DND-41 (cell line): ENCODE measurements at regions not wholly inside any gene's neighbourhood (a gene's known extent, or its start where the extent isn't known, plus 50 kb on each side); places are given as distances from the start of the nearest gene placed in this dataset.

Source experiments
- CTCF ChIP-seq: IDR thresholded peaks from 2 replicates; pipeline ENCODE4 v1.5.1; 2012; ENCODE audit warnings: borderline replicate concordance, low read length, moderate library complexity, mild to moderate bottlenecking; ENCODE audit not compliant: poor library complexity, severe bottlenecking; ENCODE audit errors: extremely low read depth
- EZH2 ChIP-seq: IDR thresholded peaks from 3 replicates; pipeline ENCODE4 v1.6.1; 2012; ENCODE audit warnings: borderline replicate concordance, low read depth, mild to moderate bottlenecking, moderate library complexity, low read length, inconsistent platforms; ENCODE audit not compliant: severe bottlenecking

DNA sequence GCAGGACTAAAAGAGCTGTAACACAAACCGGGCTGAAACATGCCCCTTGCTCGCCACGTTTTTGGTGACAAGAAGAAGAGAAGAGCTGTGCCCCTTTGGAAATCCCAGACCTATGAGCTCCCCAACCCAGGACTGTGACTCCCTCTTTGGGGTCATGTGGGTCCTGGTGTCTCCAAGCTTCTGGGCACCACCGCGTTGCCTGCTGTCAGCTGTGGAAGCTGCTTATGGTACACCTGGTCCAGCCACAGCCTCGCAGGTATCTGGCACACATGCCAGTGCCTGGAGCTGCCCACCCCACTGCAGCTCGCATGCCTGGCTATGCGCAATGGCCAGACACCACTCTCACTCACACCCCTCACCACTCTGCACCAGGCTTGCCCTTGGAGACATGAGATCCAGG is 171.8 kb downstream of the MATN1 start:
- TF ChIP-seq EZH2 (no peak), CTCF (no peak)
